Amygdala (tissue), 56 donors: ENCODE measurements at regions not wholly inside any gene's neighbourhood (a gene's known extent, or its start where the extent isn't known, plus 50 kb on each side); places are given as distances from the start of the nearest gene placed in this dataset.

Experiments used
- DNase-seq, 56 donors: peaks; one replicate each; lab custom pipeline; 2025; lab: John Stamatoyannopoulos, UW

DNA sequence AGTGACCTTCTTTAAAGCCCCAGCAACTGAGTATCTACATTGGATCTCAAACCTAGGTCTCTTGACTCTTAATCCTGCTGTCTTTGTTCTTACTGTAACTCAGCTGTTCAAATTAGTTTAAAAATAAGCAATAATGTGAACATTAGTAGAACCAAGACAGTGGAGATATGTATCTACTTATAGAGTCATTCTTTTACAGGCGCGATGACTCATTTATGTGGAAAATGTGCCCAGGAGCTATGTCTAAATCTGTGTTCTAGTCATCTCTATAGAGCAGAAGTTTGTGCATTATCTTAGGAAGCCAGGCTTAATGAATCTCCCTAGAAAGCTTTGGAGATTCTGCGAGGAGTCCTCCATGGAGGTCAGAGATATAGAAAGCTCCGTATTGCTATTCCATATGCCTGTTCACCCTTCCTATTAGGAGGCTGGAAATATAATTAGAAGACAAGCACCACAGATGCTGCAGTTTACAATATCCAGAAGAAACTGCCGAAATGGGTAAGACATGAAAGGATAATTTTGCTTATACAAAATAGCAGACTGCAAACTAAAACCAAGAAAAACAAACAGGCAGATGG, 211.6 kb downstream of the TRIB2 start:
- DNase-seq, result peak in 1 of 56 donors; percentile 16

DNA sequence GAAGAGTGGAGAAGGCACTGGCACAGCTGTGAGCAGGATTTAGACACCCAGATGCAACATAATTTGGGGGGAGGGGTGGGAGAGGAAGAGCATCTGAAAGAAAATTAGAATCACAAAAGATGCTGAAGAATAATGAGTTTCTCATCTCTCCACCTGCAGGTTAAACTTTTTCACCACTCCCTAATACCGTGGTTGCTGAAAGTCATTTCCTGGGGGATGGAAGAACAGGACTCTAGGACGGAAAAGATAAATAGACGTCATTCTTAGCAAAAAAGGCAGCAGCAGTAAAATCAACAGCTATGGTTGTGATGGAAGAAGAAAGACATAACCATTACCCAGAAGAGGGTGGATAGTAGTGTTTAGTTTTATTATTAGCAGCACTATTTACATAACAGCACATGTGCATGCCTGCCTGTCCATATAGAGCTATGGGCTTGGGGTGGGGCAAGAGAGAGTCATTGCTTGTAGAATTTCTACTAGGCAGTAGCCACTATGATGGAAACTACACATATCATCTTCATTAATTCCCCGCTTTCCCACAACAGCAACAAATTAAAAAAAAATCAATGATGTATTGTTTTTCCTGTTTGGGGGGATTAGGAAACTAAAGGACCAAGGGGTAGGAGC, 212.2 kb downstream of the TRIB2 start:
- DNase-seq, result no peak

DNA sequence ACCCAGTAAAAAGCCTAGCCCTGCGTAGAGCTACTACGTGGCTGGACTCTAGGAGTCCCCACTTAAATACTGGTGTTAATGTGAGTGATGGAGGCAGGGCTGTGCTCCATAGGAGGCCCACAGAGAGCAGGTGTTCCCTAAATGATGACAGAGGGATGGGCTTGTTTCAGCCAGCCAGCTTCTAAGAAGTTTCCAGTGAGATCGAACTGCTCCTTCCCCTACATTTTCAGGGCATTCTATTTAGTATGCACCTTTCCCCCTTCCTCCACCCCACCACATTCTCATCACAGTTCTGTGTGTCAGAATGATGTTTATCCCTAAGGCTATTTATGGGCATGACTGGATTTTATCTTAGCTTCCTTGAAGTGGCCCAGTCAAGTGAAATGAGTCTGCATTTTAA, 213.0 kb downstream of the TRIB2 start:
- no peak for DNase-seq

DNA sequence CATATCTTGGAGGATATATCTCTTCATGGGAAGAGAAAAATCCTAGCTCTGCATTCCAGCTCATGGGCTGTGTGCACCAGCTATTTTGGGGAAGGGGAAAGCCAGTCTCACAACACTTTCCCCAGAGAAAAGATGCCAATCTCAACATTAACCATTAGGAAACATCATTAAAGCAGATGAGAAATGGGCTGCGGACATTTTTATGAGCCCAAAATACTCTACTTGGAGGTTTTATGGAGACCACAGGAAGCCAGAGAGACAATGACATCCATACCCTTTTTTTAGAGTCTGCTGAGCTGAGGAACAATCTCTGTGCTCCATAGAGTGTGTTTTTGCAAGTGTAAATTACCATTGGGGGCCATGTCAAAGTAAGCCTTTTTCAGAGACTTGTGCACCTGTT, 213.7 kb downstream of the TRIB2 start:
- no peak for DNase-seq

DNA sequence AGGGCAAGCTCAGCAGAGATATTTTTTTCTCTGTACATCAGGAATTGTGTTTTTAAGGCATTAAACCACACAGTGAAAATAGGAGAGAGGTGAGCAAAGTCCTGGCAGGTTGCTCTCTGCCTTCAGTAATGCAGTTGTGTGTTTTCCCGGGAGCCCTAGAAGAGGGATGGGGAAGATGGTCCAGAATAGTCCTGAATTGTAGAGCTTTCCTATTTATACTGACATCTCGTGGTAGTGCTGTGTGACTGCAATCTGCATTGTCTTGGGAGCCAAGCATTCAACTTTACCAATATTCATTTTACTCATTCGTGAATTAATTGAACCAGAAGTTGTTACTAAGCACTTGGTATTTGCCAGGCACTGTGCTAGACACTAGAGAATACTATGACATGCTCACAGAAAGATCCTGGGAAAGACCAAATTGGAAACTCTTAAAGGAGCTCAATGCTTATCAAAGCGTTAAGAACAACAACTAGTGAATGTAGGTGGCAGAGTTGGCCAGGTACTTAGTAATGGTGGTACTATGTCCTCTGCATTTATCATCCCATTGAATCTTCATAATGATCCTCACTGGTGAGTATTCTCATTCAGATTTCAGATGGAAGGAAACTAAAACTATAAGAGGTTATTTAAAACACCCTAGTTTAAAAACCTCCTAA, 214.6 kb downstream of the TRIB2 start:
- peak in 4 of 56 donors; percentile 17 to 42 (median 28) for DNase-seq

DNA sequence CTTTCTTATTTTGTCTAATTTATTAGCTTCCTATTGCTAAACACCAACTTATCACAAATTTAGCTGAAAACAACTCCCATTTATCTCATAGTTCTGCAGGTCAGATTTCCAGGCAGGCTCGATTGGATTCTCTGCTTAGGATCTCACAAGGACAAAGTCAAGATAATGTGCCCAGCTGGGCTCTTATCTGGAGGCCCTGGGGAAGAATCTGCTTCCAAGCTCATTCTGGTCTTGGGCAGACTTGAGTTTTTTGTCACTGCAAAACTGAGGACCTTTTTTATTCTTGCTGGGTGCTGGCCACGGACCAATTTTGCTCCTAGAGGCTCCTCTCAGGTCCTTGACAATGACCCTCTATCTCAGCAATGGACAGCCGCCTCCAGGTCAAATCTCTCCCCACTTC, 215.5 kb downstream of the TRIB2 start:
- DNase-seq, result no peak

DNA sequence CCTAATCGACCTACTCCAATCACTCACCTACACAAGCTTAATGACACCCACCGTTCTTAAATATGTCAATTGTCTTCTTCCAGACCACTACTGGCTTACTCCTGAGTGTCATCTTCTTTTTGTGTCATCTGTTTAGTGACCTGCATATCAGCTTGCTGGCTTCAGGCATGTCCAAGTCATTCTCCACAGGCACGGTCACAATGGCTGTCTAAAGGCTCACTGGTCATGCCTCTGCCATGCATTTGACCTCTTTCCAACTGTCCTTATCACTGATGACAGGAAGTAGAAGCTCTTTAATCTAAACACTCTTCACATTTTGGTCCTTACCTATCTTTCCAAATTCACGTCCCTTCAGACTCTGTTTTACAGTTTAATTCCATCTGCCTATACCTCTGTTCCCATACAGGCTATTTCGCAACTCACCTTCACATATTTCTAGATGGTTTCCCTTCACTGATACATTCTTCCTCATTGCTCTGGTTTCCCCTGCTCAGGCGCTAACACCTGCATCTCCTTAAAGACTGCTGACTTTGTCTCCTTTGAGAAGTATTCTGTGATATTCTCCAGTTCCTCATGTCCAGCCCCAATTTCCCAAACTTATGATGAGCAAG, 217.5 kb downstream of the TRIB2 start:
- no peak for DNase-seq

DNA sequence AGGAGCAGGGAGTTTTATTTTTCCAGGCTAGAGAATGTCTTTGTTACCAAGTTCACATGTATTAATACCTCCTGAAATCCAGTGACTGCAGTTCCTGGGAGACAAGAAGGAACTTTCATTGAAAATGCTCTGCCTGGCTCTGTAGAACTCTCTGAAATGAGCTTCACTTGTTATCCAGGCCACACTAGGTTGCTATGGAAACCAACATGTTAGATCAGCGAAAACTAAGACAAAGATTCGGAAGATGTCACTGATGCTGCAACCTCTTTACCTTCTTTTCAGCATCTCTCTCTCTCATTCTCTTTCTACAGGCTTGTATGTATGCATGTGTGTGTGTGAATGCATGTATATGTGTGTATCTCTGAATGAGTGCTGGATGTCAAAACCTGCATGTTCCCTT, 218.5 kb downstream of the TRIB2 start:
- peak in 1 of 56 donors; percentile 6 for DNase-seq

DNA sequence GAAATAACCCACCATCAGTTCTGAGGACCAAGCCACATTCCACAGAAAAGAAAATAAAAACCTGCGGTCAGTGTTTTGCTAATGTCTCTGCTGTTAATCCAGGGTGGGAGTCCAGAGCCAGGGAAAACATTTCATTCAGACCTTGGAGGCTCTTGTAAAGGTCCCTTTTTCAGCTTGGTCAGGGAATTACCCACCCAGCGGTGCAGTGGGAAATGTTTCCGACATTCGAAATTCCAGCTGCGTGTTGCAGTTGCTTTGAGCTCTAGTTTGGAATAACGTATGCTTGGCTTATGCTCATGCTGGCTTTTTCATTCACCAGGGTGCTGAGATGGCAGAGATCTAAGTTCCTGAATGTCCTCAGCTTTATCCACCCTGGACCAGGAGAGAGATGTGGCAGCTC, 219.1 kb downstream of the TRIB2 start:
- DNase-seq, result no peak

DNA sequence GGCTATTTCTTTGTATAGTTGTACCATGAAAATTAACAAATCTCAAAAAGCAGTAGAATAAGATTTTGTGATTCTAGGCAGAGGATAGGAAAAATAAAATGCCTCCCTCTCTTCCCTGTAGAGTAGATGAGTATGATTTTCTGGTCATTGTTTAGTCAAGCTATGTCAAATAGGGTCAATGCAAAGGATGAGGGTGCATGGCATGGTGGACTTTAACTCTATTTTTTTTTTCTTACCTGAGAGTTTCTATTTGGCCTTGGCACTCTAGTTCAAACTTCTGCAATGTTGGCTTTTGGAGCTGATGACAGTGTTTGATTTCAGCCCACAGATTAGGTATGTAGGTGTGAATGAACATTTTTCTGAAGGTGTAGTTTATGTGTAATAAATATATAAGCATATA, 224.5 kb downstream of the TRIB2 start:
- DNase-seq, result no peak

DNA sequence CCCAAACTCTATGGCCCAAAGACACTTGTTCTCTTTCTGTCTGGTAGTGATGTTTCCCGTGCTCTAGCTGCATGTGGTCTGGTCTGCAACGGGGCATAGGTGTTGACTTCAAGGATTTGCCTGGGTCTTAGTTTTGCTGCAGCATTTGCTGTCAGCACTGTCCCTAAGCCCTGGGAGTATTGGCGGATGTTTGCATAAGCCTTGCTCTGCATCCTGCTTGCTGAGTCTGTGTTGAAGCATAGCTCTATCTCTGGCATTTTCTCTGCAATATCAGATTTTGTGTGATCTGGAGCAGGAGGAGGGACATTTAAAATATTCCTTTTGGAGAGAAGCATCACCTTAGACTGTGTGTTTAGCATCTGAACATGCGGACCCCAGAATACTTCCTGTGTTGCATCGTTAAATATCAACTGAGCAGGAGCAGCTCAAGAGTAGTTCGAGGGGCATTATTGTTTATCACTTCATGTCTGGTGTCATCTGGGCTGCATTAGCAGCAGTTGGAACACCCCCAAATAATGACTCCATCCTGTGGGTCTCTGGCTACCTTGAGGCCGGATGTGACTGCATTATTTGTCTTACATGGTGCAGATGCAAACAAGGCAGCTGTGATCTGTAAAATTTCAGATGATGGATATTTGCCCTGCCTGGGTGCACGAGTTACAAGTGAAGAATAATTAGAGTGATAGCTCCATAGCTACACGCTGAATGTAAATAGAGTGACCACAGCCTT, 231.7 kb downstream of the TRIB2 start:
- no peak for DNase-seq

DNA sequence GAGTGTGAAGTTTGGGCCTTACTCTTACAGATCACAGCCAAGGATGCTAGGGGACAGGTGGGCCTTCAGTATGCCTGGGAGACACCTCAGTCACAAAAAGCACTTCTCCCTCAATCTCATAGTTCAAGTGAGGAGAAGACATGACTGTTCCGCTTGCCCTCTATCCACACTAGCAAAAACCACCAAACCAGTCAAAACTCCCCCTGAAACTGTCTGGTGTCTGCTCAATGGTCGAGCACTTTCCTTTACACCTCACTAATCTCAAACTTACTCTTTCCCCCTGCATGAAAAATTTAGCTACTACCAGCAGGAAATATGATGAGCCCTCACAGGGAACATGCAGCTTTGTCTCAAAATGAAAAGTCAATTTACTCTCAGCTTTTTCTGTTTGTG, 232.2 kb downstream of the TRIB2 start:
- DNase-seq, result no peak

DNA sequence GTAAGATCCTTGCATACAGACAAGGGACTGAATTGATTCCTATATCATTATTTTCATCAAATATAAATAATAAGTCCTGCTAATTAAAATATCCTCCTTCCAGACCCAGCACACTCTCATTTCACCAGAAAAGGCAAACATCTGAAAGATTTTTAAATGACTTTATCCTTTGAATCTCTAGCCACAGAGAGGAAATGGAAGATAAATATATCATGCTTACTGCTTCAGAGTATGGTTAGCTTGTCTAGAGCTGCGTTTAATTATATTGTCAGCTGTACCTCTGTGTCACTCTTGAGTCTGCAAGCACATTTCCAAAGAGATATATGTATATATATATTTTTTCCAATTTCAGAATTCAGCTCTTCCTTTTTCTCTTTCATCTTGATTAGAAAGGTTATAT, 232.7 kb downstream of the TRIB2 start:
- no peak for DNase-seq

DNA sequence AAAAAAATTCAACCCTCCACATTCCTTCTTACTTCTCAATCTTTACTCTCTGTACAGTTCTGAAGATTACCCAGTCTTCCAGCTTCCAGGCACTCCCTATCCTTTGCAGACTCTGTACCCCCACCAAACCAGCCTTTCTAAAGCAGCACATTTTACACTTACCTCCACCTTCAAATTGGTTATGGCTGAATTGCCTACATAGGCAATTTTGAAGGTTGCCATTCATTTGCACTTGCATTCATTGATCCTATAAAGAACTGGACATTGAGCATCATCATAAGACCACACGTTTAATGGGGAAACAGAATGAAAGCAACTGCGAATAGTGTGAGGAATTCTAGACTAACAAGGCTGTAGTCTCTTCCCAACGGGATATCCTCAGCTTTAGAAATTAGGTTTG, 233.4 kb downstream of the TRIB2 start:
- DNase-seq, result no peak

DNA sequence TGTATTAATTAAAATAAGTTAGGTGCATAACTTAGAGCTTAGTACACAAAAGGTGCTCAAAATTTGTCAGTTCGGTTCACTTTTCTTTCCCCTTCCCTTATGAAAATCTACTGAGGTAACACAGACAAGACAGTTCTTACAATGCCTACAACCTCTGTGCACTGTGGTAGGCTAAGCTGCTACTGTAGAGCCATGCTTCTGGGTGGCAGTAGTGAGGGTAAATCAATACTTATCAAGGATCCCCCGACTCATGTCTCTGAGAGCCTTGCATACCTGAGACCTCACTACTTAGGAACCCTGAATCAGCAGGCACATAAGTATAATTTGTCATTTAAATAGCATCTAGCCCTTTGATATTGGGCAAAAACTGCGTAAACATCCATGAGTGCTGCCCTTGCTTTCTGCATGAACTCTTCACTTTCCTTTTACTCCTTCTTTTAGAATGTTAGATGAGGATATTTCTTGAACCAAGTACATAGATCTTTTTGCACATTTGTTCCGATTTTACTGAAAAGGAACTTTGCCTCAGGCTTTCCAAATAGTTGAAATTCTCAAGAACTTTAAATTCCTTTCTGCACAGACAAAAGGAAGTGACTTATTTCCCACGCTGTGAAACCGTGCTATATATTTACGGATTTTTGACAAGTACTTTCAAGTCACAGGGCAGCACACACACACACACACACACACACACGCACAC, 234.4 kb downstream of the TRIB2 start:
- DNase-seq, result no peak

DNA sequence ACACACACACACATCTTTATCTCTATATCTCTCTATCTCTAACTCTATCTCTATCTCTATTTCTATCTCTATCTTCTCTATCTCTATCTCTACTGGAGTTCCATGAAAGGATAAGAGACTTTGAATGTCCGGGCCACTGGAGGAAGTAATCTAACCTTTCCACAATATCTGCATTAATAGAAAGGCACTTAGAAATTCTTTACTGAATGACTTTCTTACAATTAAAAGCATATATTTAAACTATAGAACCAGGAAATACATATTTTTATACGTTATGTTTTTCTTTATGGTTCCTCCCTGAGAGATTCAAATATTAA, 234.9 kb downstream of the TRIB2 start:
- no peak for DNase-seq

DNA sequence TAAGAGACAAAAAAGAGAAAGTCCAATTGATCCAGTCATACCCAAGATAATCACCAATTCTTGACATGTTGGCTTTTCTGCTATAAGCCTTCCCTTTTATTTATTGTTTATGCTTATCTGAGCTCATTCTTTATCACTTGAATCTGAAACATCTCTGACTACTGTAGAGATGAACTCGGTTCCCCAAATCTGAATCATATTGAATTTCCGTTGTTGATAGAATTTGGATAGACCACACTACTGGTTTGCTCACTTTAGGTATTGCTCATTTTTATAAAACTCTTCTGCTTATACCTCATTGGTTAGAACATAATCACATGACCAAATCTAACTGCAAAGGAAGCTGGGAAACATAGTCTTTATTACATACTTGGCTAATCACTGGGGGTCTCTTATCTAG, 236.9 kb downstream of the TRIB2 start:
- DNase-seq, result no peak

DNA sequence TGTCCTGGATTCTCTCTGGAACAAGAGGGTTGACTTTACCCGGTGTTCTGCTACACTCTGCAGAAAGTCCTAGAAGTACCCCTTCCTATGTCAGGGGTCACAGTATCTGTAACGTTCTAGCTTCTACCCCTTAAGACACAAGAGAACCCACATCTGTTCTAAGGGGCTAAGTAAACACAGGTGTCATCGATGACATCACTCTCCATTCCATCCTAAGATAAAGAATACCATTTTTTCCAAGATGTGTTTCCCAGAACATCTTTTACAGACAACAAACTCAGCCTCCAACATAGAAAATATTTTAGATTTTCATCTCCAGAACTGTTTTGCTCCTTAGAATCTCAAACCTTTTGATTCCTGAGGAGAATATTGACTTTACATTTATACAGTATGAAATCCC, 239.1 kb downstream of the TRIB2 start:
- DNase-seq, result no peak

DNA sequence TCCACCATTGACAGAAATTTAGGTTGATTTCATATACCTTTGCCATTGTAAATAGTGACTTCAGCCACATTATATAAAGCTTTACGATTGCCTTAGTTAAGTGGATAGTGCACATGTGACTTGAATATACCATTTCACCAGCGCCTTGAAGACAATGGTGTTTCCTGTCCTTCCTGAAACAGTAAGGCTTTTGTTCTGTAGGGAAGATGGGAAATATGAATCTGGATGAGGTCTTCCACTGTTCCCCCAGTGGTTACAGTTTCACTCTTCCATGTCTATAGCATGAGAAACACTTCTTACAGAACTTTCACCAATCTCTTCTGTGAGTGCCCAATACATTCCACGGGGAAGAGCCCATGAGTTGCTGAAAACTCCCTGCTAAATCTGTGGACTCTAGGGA, 240.5 kb downstream of the TRIB2 start:
- DNase-seq, result no peak

DNA sequence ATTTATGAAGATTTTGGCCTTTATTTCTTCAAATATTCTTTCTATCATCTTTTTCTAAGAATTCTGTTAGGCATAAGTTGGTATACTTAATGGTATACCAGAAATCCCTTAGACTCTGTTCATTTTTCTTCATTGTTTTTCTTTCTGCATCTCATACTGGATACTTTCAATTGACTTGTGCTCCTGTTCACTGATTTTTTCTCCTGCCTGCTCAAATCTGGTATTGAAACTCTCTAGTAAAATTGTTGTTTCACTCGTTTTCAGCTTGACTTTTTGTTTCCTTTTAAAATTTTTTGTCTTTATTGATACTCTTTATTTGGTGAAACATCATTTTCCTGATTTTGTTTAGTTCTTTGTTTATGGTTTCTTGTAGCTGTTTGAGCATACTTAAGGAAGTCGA, 243.2 kb downstream of the TRIB2 start:
- no peak for DNase-seq

DNA sequence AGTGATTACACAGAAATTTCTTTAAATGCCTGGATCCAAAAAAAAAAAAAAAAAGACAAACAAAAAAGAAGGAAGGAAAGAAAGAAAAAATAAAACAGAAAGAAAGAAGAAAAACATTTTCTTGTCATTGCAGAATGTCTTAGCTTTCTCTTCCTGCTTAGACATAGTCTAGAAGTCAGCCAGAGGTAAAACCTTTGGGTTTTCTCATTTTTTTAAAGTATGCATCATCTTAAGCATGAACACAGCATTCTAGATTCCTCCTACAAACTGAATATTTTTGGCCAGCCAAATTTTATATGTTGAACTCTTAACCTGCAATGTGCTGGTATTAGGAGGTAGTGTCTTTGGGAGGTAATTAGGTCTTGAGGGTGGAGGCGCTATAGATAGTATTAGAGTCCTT, 243.9 kb downstream of the TRIB2 start:
- DNase-seq, result no peak
